ENCODE measurements at regions not wholly inside any gene's neighbourhood (a gene's known extent, or its start where the extent isn't known, plus 50 kb on each side); places are given as distances from the start of the nearest gene placed in this dataset.

DNA sequence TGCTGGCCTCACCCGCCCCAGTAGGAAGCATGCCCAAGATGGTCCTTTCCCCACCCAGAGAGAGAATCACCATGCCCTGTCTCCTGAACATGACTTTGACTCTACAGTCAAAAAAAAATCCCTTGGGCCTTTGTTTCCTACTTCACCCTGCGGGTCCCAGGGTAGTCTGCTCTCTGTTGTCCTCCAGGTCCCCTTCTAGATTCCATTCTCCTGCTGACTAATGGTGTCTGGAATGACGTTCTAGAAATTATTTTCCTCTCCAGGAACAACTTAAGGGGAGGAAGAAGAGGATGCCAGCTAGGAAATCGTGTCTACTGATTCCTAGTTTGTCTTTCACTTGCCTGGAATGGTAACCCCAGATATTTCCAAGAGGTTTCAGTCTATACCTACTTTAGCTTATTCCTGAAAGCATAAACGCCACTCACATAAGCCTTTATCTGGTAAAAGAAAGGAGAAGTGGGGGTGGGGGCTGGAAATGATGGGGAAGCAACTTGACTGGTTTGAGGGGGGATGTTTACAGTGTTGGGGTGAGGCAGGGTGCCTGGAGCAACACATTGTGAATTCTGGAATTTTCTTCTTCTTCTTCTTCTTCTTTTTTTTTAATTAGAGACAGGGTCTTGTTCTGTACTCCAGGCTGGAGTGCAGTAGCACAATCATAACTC, 93.9 kb downstream of the SNX18 start:
- ChIA-PET POLR2A (interaction anchor here (0.7 to 1.5 kb wide), 2 partner anchors 33 to 35 kb away, joined by 3 to 5 read pairs; no protein-coding TSS in a partner anchor), CTCF (interaction anchor here (0.7 kb wide), 1 partner anchor 86 kb away, joined by 3 read pairs; no protein-coding TSS in a partner anchor)

- ChIA-PET CTCF (no interaction called here), POLR2A (interaction anchor here (1.0 to 1.5 kb wide), 2 partner anchors 36 to 108 kb away, joined by 3 to 5 read pairs; no protein-coding TSS in a partner anchor)
Observed at GRCh38 chr5:54610197-54610944, 92.8 kb downstream of the SNX18 start.

- CTCF ChIA-PET, result no interaction called here
- POLR2A ChIA-PET, result no interaction called here
Observed at GRCh38 chr5:54608423-54609085, 91.0 kb downstream of the SNX18 start.

DNA sequence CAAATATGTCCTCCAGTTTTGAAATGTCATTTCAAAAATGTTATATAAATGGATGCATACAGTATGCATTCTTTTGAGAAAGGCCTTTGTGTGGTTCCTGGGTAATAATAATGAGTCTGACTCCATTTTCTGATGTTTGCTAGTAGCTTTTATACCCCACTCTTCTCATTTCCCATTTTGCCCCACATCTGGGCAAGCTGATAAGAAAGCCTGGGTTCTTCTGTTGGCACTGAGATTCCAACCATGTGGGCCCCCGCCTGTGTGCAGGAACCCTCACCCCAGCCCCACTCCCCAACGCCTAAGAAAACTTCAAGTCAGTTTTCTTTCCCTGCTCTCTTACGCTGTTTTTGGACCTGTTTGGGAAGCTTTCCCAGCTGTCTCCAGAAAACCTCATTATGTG, 89.4 kb downstream of the SNX18 start:
- ChIA-PET POLR2A (no interaction called here), CTCF (no interaction called here)

DNA sequence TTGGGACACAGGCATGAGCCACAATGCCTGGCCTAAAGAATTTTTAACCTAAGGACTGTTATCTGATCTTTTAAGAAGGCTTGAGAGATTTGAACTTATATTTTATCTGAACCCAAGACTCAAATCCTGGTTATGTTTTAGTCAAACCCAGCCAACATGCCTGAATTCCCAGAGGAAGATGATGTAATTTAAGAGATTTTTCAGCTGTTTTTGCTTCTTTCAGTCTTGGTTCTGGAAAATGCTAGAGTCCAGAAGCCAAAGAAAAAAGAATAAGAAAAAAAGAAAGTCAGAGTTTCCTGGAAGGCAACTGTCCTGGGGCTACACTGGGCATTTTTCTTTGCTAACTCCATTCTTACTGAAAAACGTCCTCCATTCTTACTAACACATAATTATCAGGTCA, 85.8 kb downstream of the SNX18 start:
- POLR2A ChIA-PET, result no interaction called here

GRCh38 chr5:54602475-54602874, 84.9 kb downstream of the SNX18 start:
- ChIA-PET POLR2A (no interaction called here), CTCF (no interaction called here)

More for the DNA sequence above, 85.8 kb downstream of the SNX18 start:
- CTCF ChIA-PET, result no interaction called here

DNA sequence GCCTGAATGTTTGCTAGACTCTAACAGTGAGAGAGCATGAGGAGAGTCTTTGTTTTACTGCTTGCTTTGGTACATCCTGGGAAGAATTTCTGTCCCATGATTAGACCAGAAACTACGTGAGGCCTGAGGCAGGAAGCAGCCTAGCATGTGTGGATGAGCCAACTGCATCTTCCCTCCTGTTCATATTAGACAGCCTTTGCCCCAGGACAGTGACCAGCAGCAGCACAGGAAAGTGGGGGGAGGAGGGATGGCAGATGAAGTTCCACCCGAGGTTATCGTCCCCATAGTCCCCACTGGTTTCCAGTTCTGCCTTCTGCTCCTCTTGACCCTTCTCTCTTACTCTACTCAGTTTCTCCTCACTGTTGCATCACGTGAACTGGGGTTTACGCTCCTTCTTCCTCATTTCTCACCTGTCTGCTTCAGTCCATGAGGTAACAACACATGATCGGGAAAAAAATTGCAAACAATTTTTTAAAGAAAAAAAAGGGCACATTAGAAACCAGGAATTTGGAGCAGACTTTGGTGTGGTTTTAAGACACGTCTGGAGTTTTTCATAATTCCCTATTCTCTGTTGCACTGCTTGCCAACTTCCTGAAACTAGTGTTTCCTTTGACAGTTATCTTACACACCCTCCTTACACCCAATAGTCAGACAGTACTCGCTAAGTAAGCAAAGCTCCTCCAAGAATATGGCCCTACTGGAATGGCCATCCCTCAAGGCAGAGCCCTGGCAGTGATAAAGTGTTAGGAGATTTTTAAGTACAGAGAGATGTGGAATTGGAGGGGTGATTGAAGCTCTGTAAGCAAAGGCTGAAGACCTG, 84.1 kb downstream of the SNX18 start:
- CTCF ChIA-PET, result no interaction called here
- POLR2A ChIA-PET, result no interaction called here
